ACHN (cell line): ENCODE measurements at regions not wholly inside any gene's neighbourhood (a gene's known extent, or its start where the extent isn't known, plus 50 kb on each side); places are given as distances from the start of the nearest gene placed in this dataset.
"Not testable (repeated sequence)": the region's sequence is repeated elsewhere in the genome, so short reads cannot be mapped to it uniquely, and the experiment has no call there.

Source experiments
- DNase-seq: peaks from one replicate; pipeline ENCODE4 v3.0.0-alpha.2; 2015
- in situ Hi-C: cut with HindIII; loops from 2 replicates; pipeline ENCODE4 v1.10.0; 2017; ENCODE audit warnings: low sequenced_read_pairs, low pct_ligation_motif_present, low pct_unique_long_range_greater_than_20kb

DNA sequence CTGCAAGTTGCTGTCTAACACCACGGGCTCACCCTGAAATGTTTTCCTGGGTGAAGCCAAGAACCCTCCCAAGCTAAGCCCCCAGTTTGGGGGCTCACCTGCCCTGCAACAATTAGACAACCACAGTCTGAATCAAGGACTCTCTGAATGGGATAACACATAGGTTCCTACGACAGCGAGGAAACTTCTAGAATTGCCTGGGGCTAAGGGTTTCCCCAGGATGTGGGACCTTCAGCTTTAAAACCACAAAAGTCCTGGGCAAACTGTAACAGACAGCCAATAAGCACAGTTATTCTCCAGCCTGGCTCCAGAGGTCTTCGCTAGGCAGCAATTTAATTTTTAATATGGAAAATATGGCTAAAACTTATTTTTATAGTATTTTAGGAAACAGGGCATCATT, 162.6 kb downstream of the PRKX start:
- DNase-seq, result no peak
- in situ Hi-C loops, result no loop called here

DNA sequence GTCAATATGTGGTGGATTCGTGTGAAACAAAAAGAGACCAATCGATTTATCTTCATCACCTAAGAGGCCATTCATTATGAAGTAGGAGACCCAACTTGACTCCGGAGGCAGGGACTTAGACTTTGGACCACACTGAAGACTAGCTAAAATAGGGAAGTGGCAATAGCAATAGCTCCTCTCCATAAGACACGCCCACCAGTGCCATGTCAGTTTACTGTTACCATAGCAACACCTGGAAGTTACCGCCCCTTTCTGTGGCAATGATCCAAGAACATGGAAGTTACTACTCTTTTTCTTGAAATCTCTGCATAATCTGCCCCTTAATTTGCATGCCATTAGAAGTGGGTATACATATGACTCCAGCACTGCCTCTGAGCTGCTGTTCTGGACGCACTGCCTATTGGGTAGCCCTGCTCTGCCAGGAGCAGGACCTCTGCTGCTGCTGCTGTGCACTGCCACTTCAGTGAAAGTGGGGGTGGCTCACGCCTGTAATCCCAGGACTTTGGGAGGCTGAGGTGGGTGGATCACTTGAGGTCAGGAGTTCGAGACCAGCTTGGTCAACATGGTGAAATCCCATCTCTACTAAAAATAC, 163.2 kb downstream of the PRKX start:
- peak; percentile 7 for DNase-seq
- in situ Hi-C loops, result no loop called here

DNA sequence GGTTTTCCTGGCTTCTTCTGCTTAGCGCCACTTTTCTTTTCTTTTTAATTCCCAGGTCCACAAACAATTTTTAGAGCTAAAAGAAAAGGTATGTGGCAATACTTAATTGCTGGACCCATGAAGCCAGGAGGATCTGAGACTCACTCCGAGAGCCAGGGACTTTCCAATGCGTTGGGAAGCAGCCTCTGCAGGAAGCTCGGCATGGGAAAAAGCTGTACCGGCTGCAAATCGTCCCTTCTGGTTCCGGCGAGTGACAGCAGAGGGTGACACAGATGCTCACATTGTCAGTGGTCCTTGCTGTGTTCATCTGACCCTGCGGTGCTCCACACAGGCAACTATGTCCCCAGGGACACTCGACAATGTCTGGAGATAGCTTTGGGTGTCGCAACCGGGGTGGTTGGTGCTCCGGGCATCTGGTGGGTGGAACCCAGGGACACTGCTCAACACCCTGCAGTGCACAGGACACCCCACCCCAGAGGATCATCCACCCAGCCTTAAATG, 164.0 kb downstream of the PRKX start:
- in situ Hi-C loops, result no loop called here
- DNase-seq, result peak; percentile 4

DNA sequence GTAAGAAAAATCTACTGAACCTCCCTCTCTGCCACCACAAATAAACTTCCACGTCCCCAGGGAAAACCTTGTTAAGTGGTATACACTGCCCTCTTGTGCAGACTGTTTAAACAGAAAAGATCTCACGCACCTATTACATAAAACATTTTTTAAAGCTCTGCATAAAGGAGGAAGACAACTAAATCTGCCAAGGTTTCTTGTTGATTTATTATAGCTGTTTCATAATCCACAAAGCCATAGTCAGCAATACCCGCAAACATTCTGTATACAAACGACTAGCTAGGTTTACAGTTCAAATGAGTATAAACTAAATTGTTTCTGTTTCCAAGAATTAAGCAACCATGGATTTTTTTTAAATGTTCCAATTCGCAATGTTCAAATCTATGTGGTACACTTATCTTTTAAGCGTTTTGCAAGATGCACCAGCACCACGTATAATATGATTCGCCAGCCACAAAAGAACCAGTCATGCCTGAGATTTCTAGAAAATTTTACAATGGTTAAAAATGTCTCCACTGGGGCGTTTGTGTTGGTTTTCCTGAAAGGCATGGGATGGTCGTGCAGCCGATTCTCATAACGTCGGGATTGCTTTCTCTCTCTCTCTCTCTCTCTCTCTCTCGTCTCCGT, 164.6 kb downstream of the PRKX start:
- DNase-seq, result peak; percentile 42
- in situ Hi-C loops, result no loop called here

DNA sequence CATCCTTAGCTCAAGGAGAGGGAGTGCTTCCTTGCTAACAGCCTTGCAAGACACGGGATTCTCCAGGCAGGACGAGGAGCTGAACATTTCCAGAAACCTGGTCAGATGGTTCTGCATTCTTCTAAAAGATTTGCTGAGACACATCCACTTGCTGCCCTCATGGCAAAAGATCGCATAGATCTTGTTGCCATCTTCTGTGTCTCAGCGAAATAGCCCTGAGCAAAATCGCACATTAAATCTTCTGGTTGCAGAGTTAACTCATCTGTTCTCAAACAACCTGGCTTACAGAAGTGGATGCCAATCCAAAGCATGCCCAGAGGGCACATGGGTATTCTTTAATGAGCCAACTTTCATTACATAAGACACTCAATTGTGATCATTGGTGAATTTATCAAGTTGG, 167.5 kb downstream of the PRKX start:
- no peak for DNase-seq
- in situ Hi-C loops, result no loop called here

DNA sequence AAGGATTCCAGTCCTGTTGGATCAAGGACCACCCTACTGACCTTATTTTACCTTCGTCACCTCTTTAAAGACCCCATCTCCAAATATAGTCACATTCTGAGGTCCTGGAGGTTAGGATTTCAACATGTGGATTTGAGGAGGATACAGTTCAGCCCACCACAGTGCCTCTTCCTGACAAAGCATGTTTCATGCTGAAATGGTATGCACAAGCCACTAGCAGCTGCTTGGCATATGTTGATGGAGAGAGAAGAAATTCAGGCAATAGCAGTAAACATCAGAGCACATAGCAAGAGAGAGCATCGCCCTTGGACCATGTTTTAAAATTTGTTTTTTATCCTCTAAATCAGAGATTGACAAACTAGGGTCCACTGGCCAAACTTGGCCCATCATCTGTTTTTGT, 172.1 kb downstream of the PRKX start:
- in situ Hi-C loops, result no loop called here
- DNase-seq, result no peak

DNA sequence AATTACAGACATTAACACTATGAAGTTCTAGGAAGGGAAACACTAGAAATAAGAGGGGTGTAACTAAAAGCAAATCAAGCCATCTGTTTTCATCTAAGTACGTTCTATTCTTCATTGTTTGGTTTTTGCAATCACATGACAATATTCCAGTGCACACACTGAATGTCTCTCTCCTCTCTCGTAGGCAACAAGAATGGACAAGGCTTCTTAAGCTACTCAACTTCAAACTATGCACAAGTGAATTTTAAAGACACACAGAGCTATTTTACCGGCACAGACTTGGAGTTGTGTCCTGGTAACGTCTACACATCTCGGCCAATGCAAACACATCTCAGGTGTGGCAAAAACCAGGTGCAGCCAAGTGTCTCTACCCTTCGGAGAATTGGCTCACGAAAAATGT, 173.3 kb downstream of the PRKX start:
- no peak for DNase-seq
- in situ Hi-C loops, result no loop called here

DNA sequence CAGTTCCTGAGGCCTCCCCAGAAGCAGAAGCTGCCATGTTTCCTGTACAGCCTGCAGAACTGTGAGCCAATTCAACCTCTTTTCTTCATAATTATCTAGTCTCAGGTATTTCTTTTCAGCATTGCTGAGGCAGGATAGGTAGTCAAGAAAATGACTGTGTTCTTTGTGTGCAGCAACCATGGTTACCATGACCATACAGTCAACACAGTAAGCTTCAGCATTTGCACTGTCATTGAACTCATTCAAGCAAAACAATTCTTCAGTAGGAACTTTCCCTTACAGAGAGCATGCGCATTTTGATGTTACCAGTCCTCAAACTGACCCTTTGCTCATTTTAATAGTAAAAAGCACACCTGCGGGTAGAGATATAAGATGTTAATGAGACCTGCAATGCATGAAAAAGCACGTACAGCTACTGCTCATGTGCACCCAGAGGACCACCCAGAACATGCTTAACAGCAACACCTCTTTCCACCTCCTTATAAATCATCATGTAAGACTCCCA, 180.8 kb downstream of the PRKX start:
- DNase-seq, result no peak
- in situ Hi-C loops, result no loop called here

DNA sequence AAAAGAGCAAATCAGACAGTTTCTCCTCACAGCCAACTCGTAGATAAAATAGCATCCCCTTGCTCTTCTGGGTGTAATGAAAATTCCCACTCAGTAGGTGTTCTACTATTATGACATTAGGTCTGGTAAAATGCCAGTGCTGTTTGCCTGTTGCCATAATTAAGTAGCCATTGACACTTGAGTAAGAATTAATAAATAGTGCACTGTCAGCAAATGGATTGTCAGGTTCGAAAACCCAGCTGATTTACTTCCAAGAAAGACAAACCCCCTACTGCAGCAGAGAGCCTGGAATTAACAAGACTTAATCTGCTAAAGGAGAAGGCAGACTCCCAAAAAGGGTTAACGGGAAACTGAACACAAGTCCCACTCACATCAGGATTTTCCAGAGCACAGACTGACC, 182.0 kb downstream of the PRKX start:
- DNase-seq, in situ Hi-C loops: not testable (repeated sequence)

DNA sequence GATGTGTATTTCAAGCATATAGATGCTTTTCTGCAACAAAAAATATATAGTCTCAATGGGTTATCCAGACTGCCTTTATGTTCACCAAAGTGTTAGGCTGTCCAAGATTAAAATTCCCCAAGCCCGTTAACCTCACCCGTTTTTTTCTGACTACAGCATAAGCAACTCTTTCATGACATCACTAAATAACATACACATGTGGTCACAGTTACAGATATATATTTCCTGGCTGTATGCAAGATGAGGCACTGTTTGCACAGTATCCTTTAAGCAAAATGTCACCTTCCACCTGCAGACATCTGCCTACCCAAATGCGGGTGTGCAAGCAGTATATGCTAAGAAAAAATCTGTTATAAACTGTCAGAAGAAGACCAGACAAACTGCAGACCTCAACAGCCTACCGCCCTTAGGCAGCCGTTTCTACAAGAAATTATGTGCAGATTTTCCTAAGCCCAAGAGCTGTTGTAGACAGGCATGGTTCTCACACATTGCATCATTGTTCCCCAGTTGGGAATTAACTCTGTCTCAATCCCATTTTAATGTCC, 183.1 kb upstream of the MXRA5 start:
- no peak for DNase-seq
- in situ Hi-C loops, result no loop called here

DNA sequence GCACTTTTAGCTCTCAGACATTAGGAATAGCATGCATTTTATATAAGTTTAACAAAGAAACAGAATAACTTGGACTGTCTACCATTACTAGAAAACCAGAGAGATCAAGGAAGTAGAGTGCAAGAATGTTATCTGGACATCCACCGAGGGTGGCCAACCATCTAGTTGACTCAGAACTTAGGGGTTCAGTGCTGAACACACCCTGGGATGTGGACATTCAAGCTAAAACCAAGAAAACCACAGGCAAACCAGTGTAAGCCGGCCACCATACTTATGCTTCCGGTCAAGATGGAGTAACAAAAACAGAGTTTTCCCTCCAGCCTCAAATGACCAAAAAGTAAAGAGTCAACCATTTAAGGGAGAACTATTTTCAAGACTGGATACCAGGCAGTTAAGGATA, 181.4 kb upstream of the MXRA5 start:
- in situ Hi-C loops, result no loop called here
- DNase-seq, result no peak

DNA sequence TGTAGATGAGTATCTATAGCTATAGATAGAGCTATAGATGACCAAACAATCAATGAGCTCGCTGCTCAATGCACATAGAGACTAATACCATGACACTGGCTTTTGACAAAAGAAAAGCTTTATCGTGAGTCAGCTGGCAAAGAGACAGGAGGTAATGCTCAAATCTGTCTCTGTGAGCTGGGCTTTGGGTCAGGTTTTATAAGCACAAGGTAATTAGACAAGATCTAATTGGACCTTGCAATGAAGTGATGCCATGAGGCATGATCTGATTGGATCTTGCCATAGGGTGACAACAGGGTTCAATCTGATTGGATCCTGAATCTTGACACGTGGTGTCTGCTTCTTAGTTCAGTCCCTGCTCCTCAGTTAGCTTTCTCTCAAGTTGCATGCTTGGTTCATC, 180.7 kb upstream of the MXRA5 start:
- in situ Hi-C loops, result no loop called here
- no peak for DNase-seq

DNA sequence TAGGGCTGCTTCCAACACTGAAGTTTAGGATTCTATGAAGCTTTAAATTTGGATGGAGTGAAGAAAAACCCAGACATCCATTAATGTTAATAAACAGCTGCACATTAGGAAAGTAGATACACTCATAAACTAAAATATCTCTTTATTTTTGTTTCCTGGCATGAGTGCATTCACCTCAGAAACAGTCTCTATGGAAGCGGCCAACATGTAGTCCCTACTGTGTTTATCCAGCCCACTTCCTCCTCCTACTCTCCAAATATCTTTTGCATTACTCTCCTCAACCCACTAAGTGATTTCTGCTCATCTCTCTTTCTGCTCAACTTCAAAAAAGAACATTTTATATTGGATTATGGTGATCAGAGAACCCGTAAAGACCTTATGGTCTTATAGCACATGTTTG, 180.3 kb upstream of the MXRA5 start:
- DNase-seq, result no peak
- in situ Hi-C loops, result no loop called here

DNA sequence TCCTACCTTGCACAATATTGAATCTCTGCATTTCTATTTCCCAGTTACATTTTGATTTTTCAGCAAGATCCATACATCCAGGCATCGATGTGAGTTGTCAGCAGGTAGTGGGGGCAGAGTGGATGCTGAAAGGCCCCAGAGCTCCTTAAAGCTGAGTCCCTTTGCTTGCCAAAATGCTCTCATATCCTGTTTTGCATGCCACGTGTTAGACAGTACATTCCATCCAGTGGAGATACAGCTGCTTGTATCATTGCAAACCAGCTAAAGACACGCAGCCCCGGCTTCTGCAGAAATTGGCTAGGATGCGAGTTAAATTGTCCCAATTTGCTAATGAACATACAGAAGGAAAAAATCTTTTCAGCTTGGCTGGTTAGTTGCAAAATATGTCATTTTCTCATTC, 179.6 kb upstream of the MXRA5 start:
- in situ Hi-C loops, result no loop called here
- no peak for DNase-seq

DNA sequence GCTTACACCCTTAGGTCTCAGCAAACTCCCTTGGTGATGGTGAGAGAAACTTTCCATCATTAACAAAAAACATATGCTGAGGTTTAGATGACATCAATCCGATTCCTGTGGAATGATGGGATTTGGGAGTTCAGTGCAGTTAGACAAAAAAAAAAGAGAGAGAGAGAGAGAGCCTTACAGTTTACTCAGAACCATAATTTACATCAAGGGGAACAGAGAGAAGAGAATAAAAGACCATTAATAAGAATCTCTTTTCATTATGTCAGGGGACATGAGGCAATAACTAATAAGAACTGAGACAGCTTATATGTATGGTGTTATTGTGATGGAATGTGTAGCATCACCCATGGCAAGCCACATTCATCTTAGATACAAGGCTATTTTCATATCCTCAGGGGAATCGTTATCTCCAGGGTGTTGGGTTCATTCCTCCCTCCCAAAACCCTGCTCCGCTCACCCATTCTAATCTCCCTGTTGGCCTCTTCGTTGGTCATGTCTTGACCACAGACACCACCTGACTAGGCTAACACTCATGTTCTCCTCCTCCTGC, 175.7 kb upstream of the MXRA5 start:
- DNase-seq, result no peak
- in situ Hi-C loops, result no loop called here

DNA sequence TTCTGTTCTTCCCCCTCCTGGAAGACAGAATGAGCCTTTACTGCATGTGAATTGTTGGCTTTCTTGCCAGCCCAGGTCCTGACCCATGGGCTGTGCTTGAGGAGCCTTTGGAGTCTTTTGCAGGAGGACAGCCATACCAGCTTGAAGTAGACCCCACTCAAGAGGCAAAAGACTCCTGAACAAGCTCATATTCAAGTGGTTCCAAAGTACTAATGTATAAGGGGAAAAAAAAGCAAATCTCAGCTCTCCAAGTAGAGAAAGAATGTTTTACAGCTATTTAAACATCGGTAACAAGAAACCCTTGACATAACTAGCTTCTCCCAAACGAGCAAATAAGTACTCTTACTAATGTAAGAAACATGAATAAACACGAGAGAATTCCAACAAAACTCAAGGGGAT, 174.9 kb upstream of the MXRA5 start:
- in situ Hi-C loops, result no loop called here
- no peak for DNase-seq

DNA sequence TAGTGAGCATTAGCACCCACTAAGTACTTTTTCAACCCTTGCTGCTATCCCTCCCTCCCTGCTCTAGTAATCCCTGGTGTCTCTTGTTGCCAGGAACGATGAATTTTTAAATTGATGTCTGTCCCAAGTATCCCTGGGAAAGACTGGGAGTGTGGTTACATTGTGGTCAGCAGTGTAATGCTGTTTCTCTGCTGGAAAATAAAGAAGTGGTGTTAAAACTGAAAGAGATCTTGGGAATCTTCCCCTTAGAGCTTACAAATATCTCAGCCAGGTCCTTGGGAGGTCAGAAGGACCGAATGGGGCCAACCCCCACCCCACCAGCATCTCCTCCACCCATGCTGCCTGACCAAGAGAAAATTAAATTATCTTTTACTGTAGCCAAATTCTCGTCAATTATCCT, 174.5 kb upstream of the MXRA5 start:
- DNase-seq, result no peak
- in situ Hi-C loops, result no loop called here

DNA sequence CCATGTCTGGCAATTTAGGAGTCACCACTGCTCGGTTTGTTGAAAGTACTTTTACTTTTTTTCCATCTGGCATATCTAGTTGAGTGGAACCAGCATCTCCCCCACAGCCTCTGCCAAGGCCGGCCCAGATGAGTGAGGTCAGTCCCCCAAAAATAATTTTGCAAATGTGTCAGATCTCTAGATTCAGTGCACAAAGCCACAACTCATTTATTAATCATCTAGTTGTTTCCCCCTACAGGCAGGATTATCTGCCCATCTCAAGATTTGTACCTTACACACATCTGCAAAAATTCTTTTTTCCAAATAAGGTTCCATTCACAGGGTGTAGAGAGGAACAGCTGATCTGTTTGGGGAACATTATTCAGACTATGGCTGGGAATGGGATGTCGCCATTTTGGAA, 174.0 kb upstream of the MXRA5 start:
- in situ Hi-C loops, result no loop called here
- DNase-seq, result no peak

DNA sequence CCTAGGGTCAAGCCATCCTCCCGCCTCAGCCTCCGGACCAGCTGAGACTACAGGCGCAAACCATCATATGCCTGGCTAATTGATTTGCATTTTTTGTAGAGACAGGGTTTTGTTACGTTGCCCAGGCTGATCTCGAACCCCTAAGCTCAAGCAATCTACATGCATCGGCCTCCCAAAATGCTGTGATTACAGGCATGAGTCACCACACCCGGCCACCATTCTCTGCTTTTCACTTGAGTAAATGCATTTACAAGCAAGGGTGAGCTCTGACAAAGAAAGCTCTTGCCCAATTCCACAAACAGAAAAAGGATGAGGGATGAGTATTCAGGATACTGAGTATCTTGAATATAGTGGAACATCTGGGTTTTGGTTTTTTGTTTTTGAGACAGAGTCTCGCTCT, 172.9 kb upstream of the MXRA5 start:
- in situ Hi-C loops, DNase-seq: not testable (repeated sequence)

DNA sequence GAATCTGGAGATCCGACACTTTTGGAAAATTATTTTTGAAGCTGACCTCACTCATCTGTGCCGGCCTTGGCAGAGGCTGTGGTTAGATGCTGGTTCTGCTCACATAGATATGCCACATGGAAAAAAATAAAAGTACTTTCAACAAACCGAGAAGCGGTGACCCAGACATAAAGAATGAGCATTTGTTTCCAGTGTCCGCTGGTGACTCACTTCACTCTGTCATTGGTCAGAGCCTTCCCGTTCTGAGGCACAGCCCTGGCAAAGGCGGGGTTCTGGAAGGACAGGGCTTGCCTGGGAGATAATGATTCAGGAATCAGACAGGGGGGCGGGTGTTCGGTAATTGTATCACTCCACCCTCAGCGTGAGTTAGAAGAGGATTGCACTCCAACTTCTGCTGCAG, 172.4 kb upstream of the MXRA5 start:
- peak; percentile 72 for DNase-seq
- in situ Hi-C loops, result no loop called here
